ENCODE measurements at regions not wholly inside any gene's neighbourhood (a gene's known extent, or its start where the extent isn't known, plus 50 kb on each side); places are given as distances from the start of the nearest gene placed in this dataset.

GRCh38 chr7:25402532-25402931, 174.2 kb upstream of the NPVF start:
- DNase-seq (ENCODE audit: low read depth in 2 of 2) = no peak
- Histone ChIP-seq H3K36me3 (ENCODE audit: control insufficient read depth, insufficient read depth, low read length) (no peaks in the 10 kb centered on the region), H3K4me3 (replicated peaks in 1 of 4; ENCODE audit: control extremely low read depth in 1 of 4, insufficient read depth in 1 of 4, low read depth in 3 of 4, low read length in 4 of 4) (no peak overlapping the region), H3K9me3 (ENCODE audit: control insufficient read depth, insufficient read depth, low read depth, low read length) (no peaks in the 10 kb centered on the region), H3K79me2 (ENCODE audit: control insufficient read depth, insufficient read depth, low read length) (no peaks in the 10 kb centered on the region), H3K9ac (ENCODE audit: insufficient read depth, low read length) (no peak overlapping the region), H3K4me2 (ENCODE audit: extremely low read depth, insufficient read depth, low read length) (no peak overlapping the region), H2AFZ (ENCODE audit: low read length) (no peak overlapping the region), H3K27me3 (ENCODE audit: control insufficient read depth, insufficient read depth, low read length) (no peaks in the 10 kb centered on the region), H4K20me1 (ENCODE audit: control insufficient read depth, extremely low read depth, insufficient read depth, low read length) (no peaks in the 10 kb centered on the region), H3K27ac (ENCODE audit: insufficient read depth, low read length) (no peak overlapping the region), H3K4me1 (ENCODE audit: control insufficient read depth, extremely low read depth, insufficient read depth, low read length) (no peaks in the 10 kb centered on the region)
- TF ChIP-seq CTCF (conservative IDR thresholded peaks at IDR 0.05 in 1 of 2, IDR thresholded peaks at IDR 0.05 in 1 of 2; ENCODE audit: low read depth in 1 of 2, low read length in 2 of 2) (no peak), EZH2 (IDR thresholded peaks at IDR 0.05; ENCODE audit: low read length, missing control alignments) (no peak)

- H3K4me2 ChIP-seq (ENCODE audit: extremely low read depth, insufficient read depth, low read length) = no peak overlapping the region
- TF ChIP-seq CTCF (conservative IDR thresholded peaks at IDR 0.05 in 1 of 2, IDR thresholded peaks at IDR 0.05 in 1 of 2; ENCODE audit: low read depth in 1 of 2, low read length in 2 of 2) (no peak), EZH2 (IDR thresholded peaks at IDR 0.05; ENCODE audit: low read length, missing control alignments) (no peak)
- H3K4me1 ChIP-seq (ENCODE audit: control insufficient read depth, extremely low read depth, insufficient read depth, low read length) = no peaks in the 10 kb centered on the region
- no peaks in the 10 kb centered on the region for H3K9me3 ChIP-seq (ENCODE audit: control insufficient read depth, insufficient read depth, low read depth, low read length)
- H4K20me1 ChIP-seq (ENCODE audit: control insufficient read depth, extremely low read depth, insufficient read depth, low read length) = no peaks in the 10 kb centered on the region
- DNase-seq (ENCODE audit: low read depth in 2 of 2) = no peak
- no peaks in the 10 kb centered on the region for H3K27me3 ChIP-seq (ENCODE audit: control insufficient read depth, insufficient read depth, low read length)
- H3K36me3 ChIP-seq (ENCODE audit: control insufficient read depth, insufficient read depth, low read length) = no peaks in the 10 kb centered on the region
- H2AFZ ChIP-seq (ENCODE audit: low read length) = no peak overlapping the region
- H3K4me3 ChIP-seq (replicated peaks in 1 of 4; ENCODE audit: control extremely low read depth in 1 of 4, insufficient read depth in 1 of 4, low read depth in 3 of 4, low read length in 4 of 4) = no peak overlapping the region
- H3K27ac ChIP-seq (ENCODE audit: insufficient read depth, low read length) = no peak overlapping the region
- no peaks in the 10 kb centered on the region for H3K79me2 ChIP-seq (ENCODE audit: control insufficient read depth, insufficient read depth, low read length)
- no peak overlapping the region for H3K9ac ChIP-seq (ENCODE audit: insufficient read depth, low read length)
Measured at GRCh38 chr7:25405736-25406135, 177.4 kb upstream of the NPVF start.

DNA sequence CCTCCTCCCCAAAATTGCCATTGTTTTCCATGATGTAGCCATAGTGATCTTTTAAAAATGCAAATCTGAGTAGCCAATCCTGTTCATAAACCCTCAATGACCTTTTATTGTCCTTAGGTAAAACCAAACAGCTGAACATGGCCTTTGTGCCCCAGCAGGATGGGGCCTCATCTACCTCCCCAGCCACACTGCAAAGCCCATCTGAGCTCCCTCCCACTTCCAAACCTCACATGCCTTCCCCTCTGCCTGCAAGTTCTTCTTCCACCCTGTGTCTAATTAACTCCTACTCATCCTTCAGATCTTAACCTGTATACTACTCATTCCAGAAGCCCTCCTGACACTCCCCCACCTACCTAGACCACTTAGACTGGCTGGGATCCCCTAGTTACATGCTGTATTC, 178.8 kb upstream of the NPVF start:
- H3K36me3 ChIP-seq (ENCODE audit: control insufficient read depth, insufficient read depth, low read length) = no peaks in the 10 kb centered on the region
- H3K27ac ChIP-seq (ENCODE audit: insufficient read depth, low read length) = no peak overlapping the region
- no peak for DNase-seq (ENCODE audit: low read depth in 2 of 2)
- H4K20me1 ChIP-seq (ENCODE audit: control insufficient read depth, extremely low read depth, insufficient read depth, low read length) = no peaks in the 10 kb centered on the region
- H3K4me2 ChIP-seq (ENCODE audit: extremely low read depth, insufficient read depth, low read length) = no peak overlapping the region
- H3K4me3 ChIP-seq (replicated peaks in 1 of 4; ENCODE audit: control extremely low read depth in 1 of 4, insufficient read depth in 1 of 4, low read depth in 3 of 4, low read length in 4 of 4) = no peak overlapping the region
- no peaks in the 10 kb centered on the region for H3K9me3 ChIP-seq (ENCODE audit: control insufficient read depth, insufficient read depth, low read depth, low read length)
- H3K79me2 ChIP-seq (ENCODE audit: control insufficient read depth, insufficient read depth, low read length) = no peaks in the 10 kb centered on the region
- no peak overlapping the region for H2AFZ ChIP-seq (ENCODE audit: low read length)
- no peaks in the 10 kb centered on the region for H3K4me1 ChIP-seq (ENCODE audit: control insufficient read depth, extremely low read depth, insufficient read depth, low read length)
- TF ChIP-seq EZH2 (IDR thresholded peaks at IDR 0.05; ENCODE audit: low read length, missing control alignments) (no peak), CTCF (conservative IDR thresholded peaks at IDR 0.05 in 1 of 2, IDR thresholded peaks at IDR 0.05 in 1 of 2; ENCODE audit: low read depth in 1 of 2, low read length in 2 of 2) (no peak)
- H3K27me3 ChIP-seq (ENCODE audit: control insufficient read depth, insufficient read depth, low read length) = no peaks in the 10 kb centered on the region
- H3K9ac ChIP-seq (ENCODE audit: insufficient read depth, low read length) = no peak overlapping the region
